NCI-H1048 (cell line): ENCODE measurements at regions not wholly inside any gene's neighbourhood (a gene's known extent, or its start where the extent isn't known, plus 50 kb on each side); places are given as distances from the start of the nearest gene placed in this dataset.
"Not testable (repeated sequence)": the region's sequence is repeated elsewhere in the genome, so short reads cannot be mapped to it uniquely, and the experiment has no call there.

Source experiments
- DNase-seq: peaks from one replicate; lab custom pipeline; 2025; lab: John Stamatoyannopoulos, UW

- no peak for DNase-seq
Observed at GRCh38 chr12:62008703-62009102, 251.5 kb upstream of the USP15 start.

- no peak for DNase-seq
Observed at GRCh38 chr12:62009445-62009844, 250.8 kb upstream of the USP15 start.

GRCh38 chr12:62010331-62010906 lies 249.8 kb upstream of the USP15 start:
- DNase-seq = not testable (repeated sequence)

GRCh38 chr12:62010973-62011372 lies 249.2 kb upstream of the USP15 start:
- not testable (repeated sequence) for DNase-seq

GRCh38 chr12:62014330-62014729 lies 245.9 kb upstream of the USP15 start:
- no peak for DNase-seq

GRCh38 chr12:62016021-62016420 lies 244.2 kb upstream of the USP15 start:
- no peak for DNase-seq

- no peak for DNase-seq
Observed at GRCh38 chr12:62021808-62022207, 238.4 kb upstream of the USP15 start.

- DNase-seq = no peak
Observed at GRCh38 chr12:62028536-62028935, 231.7 kb upstream of the USP15 start.

- DNase-seq = no peak
Observed at GRCh38 chr12:62032870-62033269, 227.3 kb upstream of the USP15 start.

- DNase-seq = no peak
Observed at GRCh38 chr12:62044450-62045135, 215.6 kb upstream of the USP15 start.

GRCh38 chr12:62045211-62045610 lies 215.0 kb upstream of the USP15 start:
- DNase-seq = no peak

GRCh38 chr12:62050785-62051184 lies 209.4 kb upstream of the USP15 start:
- no peak for DNase-seq

GRCh38 chr12:62069976-62070375 lies 190.2 kb upstream of the USP15 start:
- no peak for DNase-seq

- not testable (repeated sequence) for DNase-seq
Observed at GRCh38 chr12:62073236-62073635, 187.0 kb upstream of the USP15 start.

- no peak for DNase-seq
Observed at GRCh38 chr12:62075870-62076269, 184.3 kb upstream of the USP15 start.

GRCh38 chr12:62078020-62078419 lies 182.2 kb upstream of the USP15 start:
- no peak for DNase-seq

- DNase-seq = no peak
Observed at GRCh38 chr12:62082448-62082847, 177.8 kb upstream of the USP15 start.

GRCh38 chr12:62098132-62098531 lies 162.1 kb upstream of the USP15 start:
- DNase-seq = no peak

GRCh38 chr12:62103748-62104147 lies 156.5 kb upstream of the USP15 start:
- DNase-seq = no peak

- no peak for DNase-seq
Observed at GRCh38 chr12:62106547-62107185, 153.5 kb upstream of the USP15 start.

- no peak for DNase-seq
Observed at GRCh38 chr12:62113366-62114011, 146.7 kb upstream of the USP15 start.

GRCh38 chr12:62116986-62117385 lies 143.2 kb upstream of the USP15 start:
- DNase-seq = no peak

GRCh38 chr12:62123721-62124203 lies 136.4 kb upstream of the USP15 start:
- peak; percentile 21 for DNase-seq
